ENCODE measurements at regions not wholly inside any gene's neighbourhood (a gene's known extent, or its start where the extent isn't known, plus 50 kb on each side); places are given as distances from the start of the nearest gene placed in this dataset.
"Not testable (repeated sequence)": the region's sequence is repeated elsewhere in the genome, so short reads cannot be mapped to it uniquely, and the experiment has no call there.

- no peak for DNase-seq
Measured at GRCh38 chr4:84218031-84218430, 281.1 kb downstream of the NKX6-1 start.

- no peak for DNase-seq
Measured at GRCh38 chr4:84215217-84215616, 283.9 kb downstream of the NKX6-1 start.

DNA sequence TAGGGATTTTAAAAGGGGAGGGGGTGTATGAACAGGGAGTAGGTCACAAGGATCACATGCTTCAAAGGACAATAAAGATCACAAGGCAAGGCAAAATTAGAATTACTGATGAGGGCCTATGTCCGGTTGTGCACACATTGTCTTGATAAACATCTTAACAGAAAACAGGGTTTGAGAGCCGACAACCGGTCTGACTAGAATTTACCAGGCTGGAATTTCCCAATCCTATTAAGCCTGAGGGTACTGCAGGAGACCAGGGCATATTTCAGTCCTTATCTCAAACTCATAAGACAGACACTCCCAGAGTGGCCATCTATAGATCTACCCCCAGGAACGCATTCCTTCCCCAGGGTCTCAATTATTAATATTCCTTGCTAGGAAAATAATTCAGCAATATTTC is 292.9 kb downstream of the NKX6-1 start:
- not testable (repeated sequence) for DNase-seq

DNA sequence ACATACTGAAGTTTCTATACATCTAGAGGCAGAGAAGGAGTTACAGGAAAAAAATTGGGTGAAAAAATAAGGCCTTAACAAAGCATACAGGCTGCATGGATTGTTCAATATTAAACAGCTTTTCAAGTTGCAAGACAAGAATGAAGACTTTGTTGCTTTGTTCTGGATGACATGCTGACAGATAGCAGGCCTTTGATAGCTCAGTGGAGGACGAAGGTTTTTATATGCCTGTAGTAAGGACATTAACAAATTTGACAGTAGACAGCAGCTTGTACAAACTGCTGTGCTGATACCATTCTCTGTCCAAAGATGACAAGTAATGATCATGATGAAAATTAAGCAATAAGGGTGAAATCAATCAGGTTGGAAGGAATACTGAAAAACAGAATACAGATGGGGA is 309.9 kb downstream of the NKX6-1 start:
- DNase-seq, result no peak

DNA sequence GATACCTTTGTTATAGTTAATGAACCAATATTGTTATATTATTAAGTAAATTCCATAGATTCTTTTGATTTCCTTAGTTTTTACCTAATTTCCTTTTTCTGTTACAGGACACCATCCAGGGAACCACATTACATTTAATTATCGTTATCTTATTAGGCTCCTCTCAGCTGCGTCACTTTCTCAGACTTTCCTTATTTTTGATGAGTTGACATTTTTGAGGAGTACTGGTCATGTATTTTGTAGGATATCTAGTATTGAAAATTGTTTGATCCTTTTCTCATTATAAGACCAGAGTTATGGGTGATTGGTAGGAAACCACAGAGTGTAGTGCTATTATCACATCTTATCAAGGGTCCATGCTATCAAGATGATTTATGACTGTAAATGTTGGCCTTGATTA is 319.7 kb downstream of the NKX6-1 start:
- no peak for DNase-seq

DNA sequence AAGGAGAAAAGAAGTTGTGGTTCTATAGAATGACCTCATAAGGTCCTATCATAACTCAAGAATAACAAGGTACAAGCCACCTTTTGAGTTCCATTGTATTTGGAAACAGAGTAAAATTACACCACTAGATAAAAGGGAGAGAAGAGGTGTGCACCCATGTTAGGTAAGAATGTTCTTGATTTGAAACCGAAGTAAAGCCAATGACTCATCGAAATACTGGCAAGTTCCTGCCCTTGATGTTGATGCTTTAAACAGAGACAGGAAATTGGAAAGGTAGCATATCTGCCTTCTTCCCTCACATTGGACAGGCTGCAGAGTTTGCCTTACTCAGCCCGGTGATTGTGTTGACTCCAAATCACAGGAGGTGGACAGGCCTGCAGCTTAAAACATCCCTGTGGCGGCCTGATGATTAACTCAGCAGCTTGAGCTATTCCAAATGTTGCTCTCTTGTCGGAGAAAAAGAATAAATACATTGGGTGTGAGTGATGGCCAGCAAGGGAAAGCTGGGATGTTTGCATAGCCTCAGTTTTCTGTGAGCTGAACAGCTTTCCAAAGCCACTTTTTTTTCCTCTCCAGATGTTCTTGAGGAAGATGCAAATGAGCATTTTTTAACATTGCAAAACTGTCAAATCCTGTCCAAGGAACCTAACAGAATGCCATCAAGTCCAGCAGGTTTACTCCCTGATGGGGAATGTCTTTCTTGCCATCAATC is 321.1 kb downstream of the NKX6-1 start:
- no peak for DNase-seq

DNA sequence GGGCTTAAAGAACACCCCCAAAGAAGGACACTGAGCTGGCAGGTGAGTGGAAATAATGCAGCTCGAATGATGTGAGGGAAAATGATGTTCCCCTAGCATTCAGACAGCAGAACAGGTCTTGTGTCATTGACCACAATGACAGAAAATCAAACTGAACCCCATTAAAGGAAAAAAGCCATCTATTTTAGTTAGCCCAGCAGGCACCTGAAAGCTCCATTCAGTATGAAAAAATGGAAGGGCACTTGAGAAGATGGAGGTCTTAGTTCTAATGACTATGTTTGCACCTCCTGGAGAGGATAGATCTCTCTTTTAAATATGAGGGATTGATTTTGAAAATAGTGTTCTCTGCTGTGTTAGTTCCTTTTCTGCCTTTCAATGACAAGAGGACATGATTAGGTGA is 323.1 kb downstream of the NKX6-1 start:
- no peak for DNase-seq

DNA sequence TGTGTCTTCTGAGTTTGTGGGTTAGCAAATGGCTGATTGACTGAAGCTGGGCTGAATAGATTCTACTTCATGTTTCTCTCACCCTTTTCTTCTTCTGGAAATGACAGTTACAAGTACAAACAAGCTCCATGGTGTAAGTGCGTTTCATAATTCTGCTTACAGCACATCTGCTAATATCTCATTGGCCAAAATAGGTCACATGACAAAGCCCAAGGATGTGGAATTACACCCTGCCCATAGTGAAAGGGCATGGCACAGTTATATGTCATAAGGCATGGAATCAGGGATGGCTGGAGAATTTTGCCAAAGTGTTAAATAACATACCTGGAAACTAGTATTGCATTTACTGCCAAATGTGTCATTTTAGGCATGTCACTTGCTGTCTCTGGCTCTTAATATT is 327.2 kb downstream of the NKX6-1 start:
- DNase-seq, result no peak

- no peak for DNase-seq
Measured at GRCh38 chr4:84167564-84167963, 331.5 kb downstream of the NKX6-1 start.

DNA sequence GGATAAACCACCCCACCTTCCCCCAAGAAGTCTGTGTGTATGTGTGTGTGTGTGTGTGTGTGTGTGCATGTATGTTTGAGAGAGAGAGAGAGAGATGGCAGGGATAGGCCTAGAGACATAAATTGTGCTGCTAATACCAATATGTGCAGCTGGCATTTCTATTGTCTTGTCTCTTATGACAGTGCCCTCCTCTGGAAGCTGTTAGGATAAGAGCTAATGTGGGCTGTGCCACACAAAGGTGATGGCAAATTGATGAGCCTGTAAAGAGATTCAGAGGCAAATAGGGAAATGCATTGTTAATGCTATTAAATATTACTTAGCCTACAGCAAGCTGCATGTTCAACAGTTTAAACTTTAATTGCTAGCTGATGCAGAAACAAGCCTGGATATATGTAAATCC is 332.0 kb downstream of the NKX6-1 start:
- DNase-seq, result no peak

GRCh38 chr4:84166486-84166885 is 332.6 kb downstream of the NKX6-1 start:
- DNase-seq, result no peak

DNA sequence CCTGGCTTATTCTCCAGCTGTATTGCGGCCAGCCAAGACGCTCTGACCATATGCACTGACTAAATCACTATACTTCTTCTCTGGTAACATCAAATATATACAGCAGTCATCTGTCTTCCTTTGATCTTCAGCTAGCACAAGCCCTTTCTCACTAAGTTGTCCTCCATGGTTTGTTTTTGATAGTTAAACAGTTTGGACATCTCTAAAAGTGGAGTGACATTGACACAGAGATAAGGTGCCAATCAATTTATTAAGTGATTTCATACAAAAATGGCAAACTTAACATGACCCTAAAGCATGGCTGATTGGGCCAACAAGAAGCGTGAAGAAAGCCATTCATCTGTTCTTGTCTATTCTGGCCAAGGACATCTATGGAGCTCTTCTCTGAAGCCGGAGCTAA is 334.9 kb downstream of the NKX6-1 start:
- no peak for DNase-seq

DNA sequence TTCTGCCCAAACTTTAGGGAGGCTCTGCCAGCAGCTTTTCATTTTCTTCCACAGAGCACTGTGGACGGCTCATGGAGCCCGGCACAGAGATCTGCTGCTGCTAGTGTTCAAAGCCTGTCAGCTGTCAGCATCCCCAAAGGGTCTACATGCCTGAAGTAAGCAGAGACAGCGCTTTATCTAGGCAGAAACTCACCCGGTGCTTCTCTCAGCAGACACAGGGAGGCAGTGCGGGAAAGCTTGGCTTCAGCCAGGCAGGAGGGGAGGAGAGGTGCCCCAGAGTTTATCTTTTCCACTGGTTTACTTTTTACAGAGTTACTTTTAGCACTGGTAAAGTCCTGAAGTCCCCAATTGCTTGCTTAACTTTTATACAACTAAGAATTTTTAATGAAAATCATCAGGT is 339.3 kb downstream of the NKX6-1 start:
- DNase-seq, result no peak

DNA sequence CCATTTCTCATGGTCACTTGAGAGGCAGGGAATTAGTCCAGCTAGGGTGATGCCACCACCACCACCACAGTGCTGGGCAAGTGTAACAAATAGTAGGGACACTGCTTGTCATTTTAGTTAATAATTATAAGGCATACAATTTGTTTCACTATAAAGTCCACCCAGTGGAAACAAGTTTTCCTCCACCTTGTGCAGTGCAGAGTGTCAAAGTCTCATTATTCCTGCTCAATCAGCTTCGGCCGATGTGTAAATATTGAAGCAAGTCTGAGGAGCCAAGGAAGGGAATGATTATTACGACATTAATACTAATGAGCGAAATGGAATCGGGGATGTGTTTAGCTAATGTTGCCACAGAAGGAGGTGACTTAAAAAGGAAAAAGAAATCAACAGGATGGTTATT is 340.4 kb downstream of the NKX6-1 start:
- no peak for DNase-seq

- DNase-seq, result no peak
Measured at GRCh38 chr4:84151574-84151973, 347.5 kb downstream of the NKX6-1 start.

GRCh38 chr4:84150177-84150576 is 348.9 kb downstream of the NKX6-1 start:
- no peak for DNase-seq

GRCh38 chr4:84147831-84148230 is 351.3 kb downstream of the NKX6-1 start:
- no peak for DNase-seq

- no peak for DNase-seq
Measured at GRCh38 chr4:84146300-84146959, 352.7 kb downstream of the NKX6-1 start.

DNA sequence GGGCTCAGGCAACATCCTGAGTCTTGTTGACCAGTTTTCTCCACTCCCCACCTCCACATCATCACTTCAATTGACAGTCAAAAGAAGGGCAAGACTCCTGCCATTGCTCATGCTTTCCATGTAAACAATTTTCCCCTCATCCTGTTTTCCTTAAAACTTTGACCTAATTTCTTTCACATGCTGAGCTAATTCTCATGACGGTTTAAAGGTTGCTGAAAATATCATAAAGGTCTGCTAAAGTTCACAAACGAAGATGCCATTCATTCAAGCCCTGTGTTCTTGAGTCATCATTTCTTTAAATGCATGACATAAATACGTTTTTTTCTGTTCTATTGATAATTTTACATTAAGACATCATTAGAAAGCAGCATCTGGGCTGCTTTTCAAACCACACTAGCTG is 353.9 kb downstream of the NKX6-1 start:
- DNase-seq, result no peak

DNA sequence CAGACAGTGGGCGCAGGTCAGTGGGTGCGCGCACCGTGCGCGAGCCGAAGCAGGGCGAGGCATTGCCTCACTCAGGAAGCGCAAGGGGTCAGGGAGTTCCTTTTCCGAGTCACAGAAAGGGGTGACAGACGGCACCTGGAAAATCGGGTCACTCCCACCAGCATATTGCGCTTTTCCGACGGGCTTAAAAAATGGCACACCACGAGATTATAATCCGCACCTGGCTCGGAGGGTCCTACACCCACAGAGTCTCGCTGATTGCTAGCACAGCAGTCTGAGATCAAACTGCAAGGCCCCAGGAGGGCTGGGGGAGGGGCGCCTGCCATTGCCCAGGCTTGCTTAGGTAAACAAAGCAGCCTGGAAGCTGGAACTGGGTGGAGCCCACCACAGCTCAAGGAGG is 372.2 kb downstream of the NKX6-1 start:
- peak; percentile 13 for DNase-seq

GRCh38 chr4:84126061-84126787 is 372.9 kb downstream of the NKX6-1 start:
- DNase-seq, result peak; percentile 34

GRCh38 chr4:84110040-84110439 is 389.1 kb downstream of the NKX6-1 start:
- DNase-seq, result no peak

DNA sequence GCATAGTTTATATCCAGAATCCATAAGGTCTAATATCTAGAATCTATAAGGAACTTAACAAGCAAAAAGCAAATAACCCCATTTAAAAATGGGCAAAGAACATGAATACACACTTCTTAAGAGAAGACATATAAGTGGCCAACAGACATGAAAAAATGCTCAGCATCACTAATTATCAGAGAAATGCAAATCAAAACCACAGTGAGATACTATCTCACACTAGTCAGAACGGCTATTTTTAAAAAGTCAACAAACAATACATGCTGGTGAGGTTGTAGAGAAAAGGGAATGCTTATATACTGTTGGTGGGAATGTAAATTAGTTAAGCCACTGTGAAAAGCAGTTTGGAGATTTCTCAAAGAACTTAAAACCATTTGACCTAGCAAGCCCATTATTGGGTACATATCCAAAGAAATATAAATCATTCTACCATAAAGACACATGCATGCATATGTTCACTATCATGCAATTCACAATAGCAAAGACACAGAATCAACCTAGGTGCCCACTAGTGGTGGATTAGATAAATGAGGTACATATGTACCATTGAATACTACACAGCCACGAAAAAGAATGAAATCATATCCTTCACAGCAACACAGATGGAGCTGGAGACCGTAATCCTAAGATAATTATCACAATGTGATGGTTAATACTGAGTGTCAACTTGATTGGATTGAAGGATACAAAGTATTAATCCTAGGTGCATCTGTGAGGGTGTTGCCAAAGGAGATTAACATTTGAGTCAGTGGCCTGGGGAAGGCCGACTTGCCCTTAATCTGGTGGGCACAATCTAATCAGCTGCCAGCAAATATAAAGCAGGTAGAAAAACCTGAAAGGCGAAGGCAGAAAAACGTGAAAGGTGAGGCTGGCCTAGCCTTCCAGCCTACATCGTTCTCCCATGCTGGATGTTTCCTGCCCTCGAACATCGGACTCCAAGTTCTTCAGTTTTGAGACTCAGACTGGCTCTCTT is 397.2 kb downstream of the NKX6-1 start:
- DNase-seq, result not testable (repeated sequence)

Data from NCI-H510A treated with DMSO at 0.1 percent for 48 hours (cell line).